Hepatocyte (in vitro differentiated cells): ENCODE measurements at regions not wholly inside any gene's neighbourhood (a gene's known extent, or its start where the extent isn't known, plus 50 kb on each side); places are given as distances from the start of the nearest gene placed in this dataset.

Experiments
- EZH2 ChIP-seq: fragments of 200-600 bp; sonication (generic); IDR thresholded peaks from 2 replicates; pipeline ENCODE4 v1.6.1; 2016; ENCODE audit warnings: antibody characterized with exemption, mild to moderate bottlenecking, borderline replicate concordance
- EZH2phosphoT487 ChIP-seq: fragments of 200-600 bp; sonication (generic); IDR thresholded peaks from one replicate; pipeline ENCODE4 v1.6.1; 2018; ENCODE audit warnings: antibody characterized with exemption, mild to moderate bottlenecking, low read depth, moderate library complexity; ENCODE audit not compliant: unreplicated experiment, severe bottlenecking
- TF ChIP-seq, protein P1 (sequence below): fragments of 200-600 bp; sonication (generic); IDR thresholded peaks from 2 replicates; pipeline ENCODE4 v1.5.1; 2016; ENCODE audit warnings: antibody characterized with exemption, mild to moderate bottlenecking; ENCODE audit not compliant: poor library complexity

DNA sequence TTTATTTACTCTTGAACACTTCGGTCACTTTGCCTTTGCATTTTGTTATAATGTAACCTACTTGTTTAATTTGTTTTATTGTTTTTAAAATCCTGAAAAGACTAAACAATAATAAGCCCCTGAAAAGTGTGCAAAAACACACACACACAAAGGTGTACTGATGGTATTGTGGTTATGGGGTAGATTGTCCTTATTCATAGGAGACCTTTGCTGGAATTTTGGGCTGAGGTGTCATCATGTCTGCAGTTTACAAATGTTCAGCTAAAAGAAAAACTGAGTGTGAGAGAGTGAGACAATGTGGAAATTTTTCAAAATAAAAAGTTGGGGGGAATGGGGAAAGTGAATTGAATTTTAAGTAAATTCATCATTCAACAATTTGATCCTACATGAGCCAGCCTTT, 174.9 kb downstream of the QDPR start:
- TF ChIP-seq, protein P1, sequence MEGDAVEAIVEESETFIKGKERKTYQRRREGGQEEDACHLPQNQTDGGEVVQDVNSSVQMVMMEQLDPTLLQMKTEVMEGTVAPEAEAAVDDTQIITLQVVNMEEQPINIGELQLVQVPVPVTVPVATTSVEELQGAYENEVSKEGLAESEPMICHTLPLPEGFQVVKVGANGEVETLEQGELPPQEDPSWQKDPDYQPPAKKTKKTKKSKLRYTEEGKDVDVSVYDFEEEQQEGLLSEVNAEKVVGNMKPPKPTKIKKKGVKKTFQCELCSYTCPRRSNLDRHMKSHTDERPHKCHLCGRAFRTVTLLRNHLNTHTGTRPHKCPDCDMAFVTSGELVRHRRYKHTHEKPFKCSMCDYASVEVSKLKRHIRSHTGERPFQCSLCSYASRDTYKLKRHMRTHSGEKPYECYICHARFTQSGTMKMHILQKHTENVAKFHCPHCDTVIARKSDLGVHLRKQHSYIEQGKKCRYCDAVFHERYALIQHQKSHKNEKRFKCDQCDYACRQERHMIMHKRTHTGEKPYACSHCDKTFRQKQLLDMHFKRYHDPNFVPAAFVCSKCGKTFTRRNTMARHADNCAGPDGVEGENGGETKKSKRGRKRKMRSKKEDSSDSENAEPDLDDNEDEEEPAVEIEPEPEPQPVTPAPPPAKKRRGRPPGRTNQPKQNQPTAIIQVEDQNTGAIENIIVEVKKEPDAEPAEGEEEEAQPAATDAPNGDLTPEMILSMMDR, result no peak
- TF ChIP-seq EZH2 (no peak), EZH2phosphoT487 (no peak)
